ENCODE measurements at regions not wholly inside any gene's neighbourhood (a gene's known extent, or its start where the extent isn't known, plus 50 kb on each side); places are given as distances from the start of the nearest gene placed in this dataset.

GRCh38 chr2:16405551-16405950 lies 260.1 kb downstream of the CYRIA start:
- H3K9ac ChIP-seq (ENCODE audit: low read length), result no peak overlapping the region
- no peak overlapping the region for H3K4me3 ChIP-seq (ENCODE audit: low read length)
- no peaks in the 10 kb centered on the region for H3K27me3 ChIP-seq (ENCODE audit: control insufficient read depth, insufficient read depth, low read length)
- H3K36me3 ChIP-seq (ENCODE audit: control insufficient read depth, low read depth, low read length), result no peaks in the 10 kb centered on the region
- no peaks in the 10 kb centered on the region for H3K4me1 ChIP-seq (ENCODE audit: control insufficient read depth, low read depth, low read length)
- H3K27ac ChIP-seq (ENCODE audit: low read length), result no peak overlapping the region
- no peaks in the 10 kb centered on the region for H3K9me3 ChIP-seq (ENCODE audit: control insufficient read depth, low read depth, low read length)

- Histone ChIP-seq H3K27me3 (ENCODE audit: control insufficient read depth, insufficient read depth, low read length) (no peaks in the 10 kb centered on the region), H3K9me3 (ENCODE audit: control insufficient read depth, low read depth, low read length) (no peaks in the 10 kb centered on the region), H3K4me1 (ENCODE audit: control insufficient read depth, low read depth, low read length) (no peaks in the 10 kb centered on the region)
Observed at GRCh38 chr2:16404551-16405300, 260.9 kb downstream of the CYRIA start.

GRCh38 chr2:16404146-16404545 lies 261.5 kb downstream of the CYRIA start:
- Histone ChIP-seq H3K27me3 (ENCODE audit: control insufficient read depth, insufficient read depth, low read length) (no peaks in the 10 kb centered on the region), H3K4me1 (ENCODE audit: control insufficient read depth, low read depth, low read length) (no peaks in the 10 kb centered on the region), H3K9ac (ENCODE audit: low read length) (no peak overlapping the region), H3K36me3 (ENCODE audit: control insufficient read depth, low read depth, low read length) (no peaks in the 10 kb centered on the region), H3K9me3 (ENCODE audit: control insufficient read depth, low read depth, low read length) (no peaks in the 10 kb centered on the region), H3K4me3 (ENCODE audit: low read length) (no peak overlapping the region), H3K27ac (ENCODE audit: low read length) (no peak overlapping the region)

More at GRCh38 chr2:16404551-16405300, 260.9 kb downstream of the CYRIA start:
- no peak overlapping the region for H3K4me3 ChIP-seq (ENCODE audit: low read length)
- H3K27ac ChIP-seq (ENCODE audit: low read length), result no peak overlapping the region
- H3K9ac ChIP-seq (ENCODE audit: low read length), result no peak overlapping the region
- H3K36me3 ChIP-seq (ENCODE audit: control insufficient read depth, low read depth, low read length), result no peaks in the 10 kb centered on the region

GRCh38 chr2:16402891-16403290 lies 262.7 kb downstream of the CYRIA start:
- no peak overlapping the region for H3K9ac ChIP-seq (ENCODE audit: low read length)
- H3K27me3 ChIP-seq (ENCODE audit: control insufficient read depth, insufficient read depth, low read length), result no peaks in the 10 kb centered on the region
- H3K27ac ChIP-seq (ENCODE audit: low read length), result no peak overlapping the region
- no peaks in the 10 kb centered on the region for H3K36me3 ChIP-seq (ENCODE audit: control insufficient read depth, low read depth, low read length)
- no peak overlapping the region for H3K4me3 ChIP-seq (ENCODE audit: low read length)
- no peaks in the 10 kb centered on the region for H3K4me1 ChIP-seq (ENCODE audit: control insufficient read depth, low read depth, low read length)
- no peaks in the 10 kb centered on the region for H3K9me3 ChIP-seq (ENCODE audit: control insufficient read depth, low read depth, low read length)

- H3K9me3 ChIP-seq (ENCODE audit: control insufficient read depth, low read depth, low read length), result no peaks in the 10 kb centered on the region
- no peak overlapping the region for H3K9ac ChIP-seq (ENCODE audit: low read length)
- H3K4me1 ChIP-seq (ENCODE audit: control insufficient read depth, low read depth, low read length), result no peaks in the 10 kb centered on the region
- H3K27ac ChIP-seq (ENCODE audit: low read length), result no peak overlapping the region
- H3K27me3 ChIP-seq (ENCODE audit: control insufficient read depth, insufficient read depth, low read length), result no peaks in the 10 kb centered on the region
- no peaks in the 10 kb centered on the region for H3K36me3 ChIP-seq (ENCODE audit: control insufficient read depth, low read depth, low read length)
- no peak overlapping the region for H3K4me3 ChIP-seq (ENCODE audit: low read length)
Observed at GRCh38 chr2:16401761-16402300, 263.8 kb downstream of the CYRIA start.

- H3K4me1 ChIP-seq (ENCODE audit: control insufficient read depth, low read depth, low read length), result no peaks in the 10 kb centered on the region
- H3K9ac ChIP-seq (ENCODE audit: low read length), result no peak overlapping the region
- no peak overlapping the region for H3K4me3 ChIP-seq (ENCODE audit: low read length)
- no peaks in the 10 kb centered on the region for H3K27me3 ChIP-seq (ENCODE audit: control insufficient read depth, insufficient read depth, low read length)
- H3K9me3 ChIP-seq (ENCODE audit: control insufficient read depth, low read depth, low read length), result no peaks in the 10 kb centered on the region
- no peaks in the 10 kb centered on the region for H3K36me3 ChIP-seq (ENCODE audit: control insufficient read depth, low read depth, low read length)
- no peak overlapping the region for H3K27ac ChIP-seq (ENCODE audit: low read length)
Observed at GRCh38 chr2:16400127-16400623, 265.5 kb downstream of the CYRIA start.

GRCh38 chr2:16398486-16399043 lies 267.1 kb downstream of the CYRIA start:
- Histone ChIP-seq H3K9ac (ENCODE audit: low read length) (no peak overlapping the region), H3K36me3 (ENCODE audit: control insufficient read depth, low read depth, low read length) (no peaks in the 10 kb centered on the region), H3K27me3 (ENCODE audit: control insufficient read depth, insufficient read depth, low read length) (no peaks in the 10 kb centered on the region), H3K9me3 (ENCODE audit: control insufficient read depth, low read depth, low read length) (no peaks in the 10 kb centered on the region), H3K4me3 (ENCODE audit: low read length) (no peak overlapping the region), H3K27ac (ENCODE audit: low read length) (no peak overlapping the region), H3K4me1 (ENCODE audit: control insufficient read depth, low read depth, low read length) (no peaks in the 10 kb centered on the region)

- H3K27me3 ChIP-seq (ENCODE audit: control insufficient read depth, insufficient read depth, low read length), result no peaks in the 10 kb centered on the region
- no peaks in the 10 kb centered on the region for H3K9me3 ChIP-seq (ENCODE audit: control insufficient read depth, low read depth, low read length)
- H3K4me1 ChIP-seq (ENCODE audit: control insufficient read depth, low read depth, low read length), result no peaks in the 10 kb centered on the region
- H3K9ac ChIP-seq (ENCODE audit: low read length), result no peak overlapping the region
- H3K36me3 ChIP-seq (ENCODE audit: control insufficient read depth, low read depth, low read length), result no peaks in the 10 kb centered on the region
- no peak overlapping the region for H3K27ac ChIP-seq (ENCODE audit: low read length)
- no peak overlapping the region for H3K4me3 ChIP-seq (ENCODE audit: low read length)
Observed at GRCh38 chr2:16397681-16398475, 267.8 kb downstream of the CYRIA start.

- no peaks in the 10 kb centered on the region for H3K9me3 ChIP-seq (ENCODE audit: control insufficient read depth, low read depth, low read length)
- H3K4me1 ChIP-seq (ENCODE audit: control insufficient read depth, low read depth, low read length), result no peaks in the 10 kb centered on the region
- H3K36me3 ChIP-seq (ENCODE audit: control insufficient read depth, low read depth, low read length), result no peaks in the 10 kb centered on the region
Observed at GRCh38 chr2:16396986-16397385, 268.6 kb downstream of the CYRIA start.

GRCh38 chr2:16396171-16396570 lies 269.5 kb downstream of the CYRIA start:
- Histone ChIP-seq H3K4me1 (ENCODE audit: control insufficient read depth, low read depth, low read length) (no peaks in the 10 kb centered on the region), H3K36me3 (ENCODE audit: control insufficient read depth, low read depth, low read length) (no peaks in the 10 kb centered on the region), H3K27ac (ENCODE audit: low read length) (no peak overlapping the region), H3K4me3 (ENCODE audit: low read length) (no peak overlapping the region), H3K9me3 (ENCODE audit: control insufficient read depth, low read depth, low read length) (no peaks in the 10 kb centered on the region), H3K9ac (ENCODE audit: low read length) (no peak overlapping the region), H3K27me3 (ENCODE audit: control insufficient read depth, insufficient read depth, low read length) (no peaks in the 10 kb centered on the region)

More at GRCh38 chr2:16396986-16397385, 268.6 kb downstream of the CYRIA start:
- Histone ChIP-seq H3K27me3 (ENCODE audit: control insufficient read depth, insufficient read depth, low read length) (no peaks in the 10 kb centered on the region), H3K9ac (ENCODE audit: low read length) (no peak overlapping the region), H3K27ac (ENCODE audit: low read length) (no peak overlapping the region), H3K4me3 (ENCODE audit: low read length) (no peak overlapping the region)

GRCh38 chr2:16395601-16396000 lies 270.0 kb downstream of the CYRIA start:
- no peaks in the 10 kb centered on the region for H3K36me3 ChIP-seq (ENCODE audit: control insufficient read depth, low read depth, low read length)
- H3K27ac ChIP-seq (ENCODE audit: low read length), result no peak overlapping the region
- no peaks in the 10 kb centered on the region for H3K27me3 ChIP-seq (ENCODE audit: control insufficient read depth, insufficient read depth, low read length)
- H3K9ac ChIP-seq (ENCODE audit: low read length), result no peak overlapping the region
- no peaks in the 10 kb centered on the region for H3K9me3 ChIP-seq (ENCODE audit: control insufficient read depth, low read depth, low read length)
- no peaks in the 10 kb centered on the region for H3K4me1 ChIP-seq (ENCODE audit: control insufficient read depth, low read depth, low read length)
- H3K4me3 ChIP-seq (ENCODE audit: low read length), result no peak overlapping the region

Data from iPS-18a (cell line).